Glomerular visceral epithelial cell (primary cell): ENCODE measurements at regions not wholly inside any gene's neighbourhood (a gene's known extent, or its start where the extent isn't known, plus 50 kb on each side); places are given as distances from the start of the nearest gene placed in this dataset.
"Not testable (repeated sequence)": the region's sequence is repeated elsewhere in the genome, so short reads cannot be mapped to it uniquely, and the experiment has no call there.

ENCODE experiments used
- DNase-seq: peaks from one replicate; pipeline ENCODE4 v3.0.0-alpha.2; 2016; ENCODE audit errors: extremely low spot score

DNA sequence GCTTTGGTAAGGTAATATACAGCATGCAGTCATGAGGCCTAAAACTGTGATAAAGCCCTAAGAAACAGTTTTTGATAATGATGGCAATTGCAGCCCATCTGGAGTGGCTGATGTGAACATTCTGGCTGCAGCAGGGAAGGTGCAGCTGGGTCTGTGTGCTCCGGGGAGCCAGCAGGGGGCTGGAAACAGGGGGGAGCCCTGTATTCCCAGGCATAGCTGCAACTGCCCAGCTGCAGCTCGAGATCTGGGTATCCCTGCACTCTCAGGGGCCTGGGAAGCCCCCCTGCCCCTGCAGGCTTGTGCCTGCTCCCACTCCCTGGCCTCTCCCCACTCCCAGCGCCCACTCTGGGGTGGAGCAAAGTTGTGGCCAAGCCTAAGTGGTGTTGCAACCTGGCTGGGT lies 95.6 kb downstream of the RRAGB start:
- DNase-seq = no peak

DNA sequence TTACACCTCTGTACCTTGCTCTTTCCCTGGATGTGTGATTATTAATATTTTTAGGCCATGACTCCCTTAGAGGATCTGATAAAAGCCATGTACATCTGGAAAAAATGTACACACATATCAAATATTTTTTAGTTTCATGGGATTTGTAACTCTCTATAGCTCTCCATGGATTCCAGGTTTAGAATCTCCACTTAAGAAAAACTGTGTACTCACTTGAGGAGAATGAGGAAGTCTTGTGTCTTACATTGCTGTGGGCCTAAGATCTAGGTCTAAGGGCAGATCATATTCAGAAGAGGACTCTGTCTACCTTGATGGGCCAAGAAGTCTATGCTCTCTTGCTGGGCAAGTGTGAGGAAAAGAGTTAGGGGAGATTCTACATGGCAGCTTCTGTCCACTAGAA lies 98.0 kb downstream of the RRAGB start:
- no peak for DNase-seq

DNA sequence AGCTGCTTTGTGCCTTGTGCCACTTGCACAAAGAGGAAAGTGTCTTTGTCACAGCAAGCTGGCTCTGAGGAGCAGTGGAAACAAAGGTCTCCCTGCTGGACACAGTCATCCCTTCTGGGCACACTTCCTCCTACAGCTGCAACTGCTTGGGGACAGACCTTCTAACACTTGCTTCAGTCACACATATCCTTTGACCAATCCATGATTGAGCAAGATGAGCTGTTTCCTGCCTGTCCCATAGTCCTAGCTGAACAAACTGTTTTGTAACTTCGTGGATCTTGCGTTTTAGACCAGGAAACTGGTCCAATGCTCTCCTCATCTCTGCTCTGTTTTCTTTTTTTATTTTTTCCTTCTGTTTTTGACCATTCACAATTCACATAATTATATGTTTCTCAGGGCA lies 98.5 kb downstream of the RRAGB start:
- no peak for DNase-seq

DNA sequence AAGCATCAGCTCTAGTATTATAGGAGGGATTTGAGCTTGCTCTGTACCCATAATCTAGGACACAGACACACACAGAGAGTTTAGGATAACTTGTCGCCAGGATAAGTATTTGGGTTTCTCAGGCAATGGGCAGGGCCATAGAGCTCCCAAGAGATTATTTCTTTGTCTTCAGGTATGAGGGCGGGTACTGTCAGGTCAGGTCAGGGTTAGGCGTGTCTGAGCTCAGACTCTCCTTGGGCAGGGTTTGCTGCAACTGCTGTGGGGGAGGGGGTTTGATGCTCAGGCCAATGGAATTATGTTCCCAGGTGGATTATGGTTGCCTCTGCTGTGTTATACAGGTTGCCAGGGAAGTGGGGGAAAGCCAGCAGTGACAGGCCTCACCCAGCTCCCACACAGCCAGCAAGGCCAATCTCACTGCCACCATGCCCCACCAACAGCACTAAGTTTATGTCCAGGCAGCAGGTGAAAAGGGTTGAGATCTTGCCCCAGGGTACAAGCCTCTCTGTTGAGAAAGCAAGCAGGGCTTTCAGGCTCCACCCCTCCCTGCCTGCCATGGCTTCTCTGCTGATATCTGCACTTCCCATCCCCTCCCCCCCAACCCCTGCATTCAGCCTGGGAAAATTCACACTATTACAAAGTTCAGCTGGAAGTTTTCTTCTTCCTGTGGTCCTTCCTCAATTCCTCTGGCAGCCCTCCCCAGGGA lies 101.3 kb downstream of the RRAGB start:
- DNase-seq = no peak

GRCh38 chrX:55839485-55839884 lies 121.9 kb downstream of the RRAGB start:
- DNase-seq = no peak

DNA sequence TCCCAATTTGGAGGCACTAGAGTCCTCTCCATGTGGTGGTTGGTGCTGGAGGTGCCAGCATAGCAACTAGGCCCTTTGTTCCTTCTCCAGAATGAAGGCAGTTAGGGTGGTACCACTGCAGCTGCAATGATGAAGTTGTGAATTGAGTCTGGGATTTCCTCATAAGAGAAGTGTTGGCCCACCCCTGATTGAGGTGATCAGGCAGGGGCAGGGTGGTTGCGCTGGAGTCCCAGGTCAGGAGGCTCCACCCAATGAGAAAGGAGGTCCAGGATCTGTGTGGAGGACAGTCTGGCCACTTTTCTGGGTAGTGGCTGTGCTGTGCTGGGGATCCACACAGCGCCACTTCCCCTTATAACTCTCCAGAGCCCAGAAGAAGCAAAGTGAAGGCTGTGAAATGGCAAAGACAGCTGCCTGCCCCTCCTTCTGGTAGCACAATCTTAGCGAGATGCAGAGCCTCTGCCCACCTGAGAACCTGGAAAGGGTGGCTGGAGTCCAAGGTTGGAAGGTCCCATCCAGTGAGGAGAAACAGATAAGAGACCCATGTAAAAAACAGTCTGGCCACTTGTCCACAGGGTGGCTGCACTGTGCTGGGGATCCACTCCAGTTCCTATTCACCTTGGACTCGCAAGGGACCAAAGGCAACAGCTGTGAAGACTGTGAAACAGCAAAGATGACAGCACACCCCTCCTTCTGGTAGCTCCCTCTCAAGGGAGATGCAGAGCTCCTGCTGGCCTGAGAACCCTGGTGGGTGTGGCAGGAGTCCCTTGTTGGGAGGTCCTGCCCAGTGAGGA lies 124.6 kb downstream of the RRAGB start:
- no peak for DNase-seq

- DNase-seq = not testable (repeated sequence)
Measured at GRCh38 chrX:55866779-55867178, 149.2 kb downstream of the RRAGB start.

GRCh38 chrX:55867181-55867651 lies 149.7 kb downstream of the RRAGB start:
- DNase-seq = peak; percentile 58

DNA sequence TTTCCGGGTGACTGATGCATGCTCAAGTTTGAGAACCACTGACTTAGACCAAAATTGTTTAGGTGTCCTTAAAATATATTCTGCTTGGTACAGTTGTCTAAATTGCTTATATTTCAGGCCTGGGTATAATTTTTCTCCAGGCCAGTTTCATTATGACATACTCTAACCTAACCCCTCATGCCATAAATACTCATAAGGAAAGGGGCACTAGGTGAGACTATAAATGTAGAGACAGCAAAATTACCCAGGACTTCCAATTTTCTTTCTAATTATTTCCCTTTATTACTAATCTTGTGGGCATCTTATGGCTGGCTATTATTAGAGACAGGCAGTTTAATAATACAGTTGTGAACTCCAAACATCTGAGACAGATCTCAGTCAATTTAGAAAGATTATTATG lies 150.2 kb downstream of the RRAGB start:
- DNase-seq = no peak

GRCh38 chrX:55874807-55875206 lies 157.3 kb downstream of the RRAGB start:
- DNase-seq = no peak

DNA sequence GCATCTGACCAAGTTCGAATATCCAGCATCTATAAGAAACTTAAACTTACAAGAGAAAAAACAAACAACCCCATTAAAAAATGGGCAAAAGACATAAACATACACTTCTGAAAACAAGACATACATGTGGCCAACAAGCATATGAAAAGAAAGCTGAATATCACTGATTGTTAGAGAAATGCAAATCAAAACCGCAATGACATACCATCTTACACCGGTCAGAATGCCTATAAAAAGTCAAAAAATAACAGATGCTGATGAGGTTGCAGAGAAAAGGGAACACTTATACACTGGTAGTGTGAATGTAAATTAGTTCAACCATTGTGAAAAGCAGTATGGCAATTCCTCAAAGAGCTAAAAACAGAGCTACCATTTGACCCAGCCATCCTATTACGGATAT lies 166.0 kb downstream of the RRAGB start:
- not testable (repeated sequence) for DNase-seq

DNA sequence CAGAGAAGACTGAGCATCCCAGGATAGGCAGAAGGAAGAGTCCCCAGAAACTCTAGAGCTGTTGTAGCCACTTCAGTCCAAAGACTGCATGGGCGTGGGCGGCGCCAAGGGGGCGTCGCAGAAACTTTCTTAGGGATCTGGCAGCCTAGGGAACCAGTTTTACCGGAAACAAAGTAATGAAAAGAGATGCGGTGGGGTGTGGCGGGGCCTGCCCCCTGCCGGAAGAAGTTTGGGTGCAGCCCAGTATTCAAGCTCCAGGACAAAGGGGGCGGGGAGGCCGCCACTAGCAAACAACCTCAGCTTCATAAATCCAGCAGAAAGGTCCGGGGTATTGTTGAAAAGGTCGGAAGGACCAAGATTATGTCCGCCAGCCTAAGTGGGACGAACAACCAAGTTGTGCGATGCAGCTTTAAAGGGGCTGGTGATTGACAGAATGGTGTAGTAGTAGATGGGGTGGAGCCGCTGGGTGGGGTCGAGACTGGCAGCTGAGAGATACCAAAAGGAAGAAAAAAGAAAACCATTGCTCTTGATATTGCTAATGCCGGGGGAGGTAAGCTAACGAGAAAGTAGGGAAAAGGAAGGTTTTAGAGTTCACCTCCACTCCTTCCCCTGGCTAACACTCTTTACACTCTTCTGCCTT lies 190.5 kb downstream of the RRAGB start:
- DNase-seq = peak; percentile 62

DNA sequence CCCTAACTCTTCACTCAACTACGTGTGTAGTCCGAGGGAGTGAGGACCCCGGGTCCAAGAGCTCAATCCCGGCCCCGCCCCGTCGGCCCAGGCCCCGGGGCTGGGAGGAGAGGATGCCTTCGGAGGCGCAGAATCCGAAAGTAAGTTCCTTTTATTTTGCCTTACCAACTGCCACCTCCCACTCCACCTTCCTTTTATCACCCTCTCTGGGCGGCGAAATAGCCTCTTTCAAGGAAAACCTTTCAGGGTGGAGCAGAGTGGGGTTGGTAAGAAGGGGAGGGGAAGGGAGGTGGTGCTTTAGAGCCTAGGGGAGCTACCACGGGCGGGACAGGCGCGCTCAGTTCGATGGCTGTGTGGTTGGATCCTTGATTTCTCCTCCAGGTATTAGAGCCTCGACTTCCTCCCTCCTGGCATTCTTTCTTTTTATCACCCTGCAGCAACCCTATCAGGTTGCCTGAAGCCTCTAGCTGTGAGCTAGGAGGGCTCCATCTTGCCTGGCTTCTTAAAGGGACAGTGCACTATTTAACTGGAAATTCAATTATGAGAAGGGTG lies 191.2 kb downstream of the RRAGB start:
- DNase-seq = peak; percentile 26

- no peak for DNase-seq
Measured at GRCh38 chrX:55919367-55920221, 202.0 kb downstream of the RRAGB start.

GRCh38 chrX:55924574-55924973 lies 207.0 kb downstream of the RRAGB start:
- no peak for DNase-seq

GRCh38 chrX:55928529-55928928 lies 211.0 kb downstream of the RRAGB start:
- not testable (repeated sequence) for DNase-seq
